HG02623 (cell line): ENCODE measurements at regions not wholly inside any gene's neighbourhood (a gene's known extent, or its start where the extent isn't known, plus 50 kb on each side); places are given as distances from the start of the nearest gene placed in this dataset.

Experiments used
- ATAC-seq: cut with Tn5 transposase; IDR thresholded peaks from one replicate; pipeline ENCODE4 v1.9.1; 2021; ENCODE audit warnings: moderate library complexity; ENCODE audit not compliant: unreplicated experiment

GRCh38 chr6:51513891-51514747 lies 573.3 kb downstream of the PKHD1 start:
- no peak for ATAC-seq

GRCh38 chr6:51514748-51515402 lies 572.5 kb downstream of the PKHD1 start:
- ATAC-seq, result no peak

GRCh38 chr6:51526049-51526448 lies 561.4 kb downstream of the PKHD1 start:
- ATAC-seq, result no peak

- no peak for ATAC-seq
Measured at GRCh38 chr6:51526922-51527321, 560.5 kb downstream of the PKHD1 start.

- no peak for ATAC-seq
Measured at GRCh38 chr6:51528556-51528955, 558.9 kb downstream of the PKHD1 start.

- no peak for ATAC-seq
Measured at GRCh38 chr6:51529240-51529639, 558.2 kb downstream of the PKHD1 start.

GRCh38 chr6:51531623-51532022 lies 555.8 kb downstream of the PKHD1 start:
- no peak for ATAC-seq

- no peak for ATAC-seq
Measured at GRCh38 chr6:51533962-51534361, 553.5 kb downstream of the PKHD1 start.

GRCh38 chr6:51535327-51535726 lies 552.1 kb downstream of the PKHD1 start:
- no peak for ATAC-seq

GRCh38 chr6:51536728-51537127 lies 550.7 kb downstream of the PKHD1 start:
- ATAC-seq, result no peak

- ATAC-seq, result no peak
Measured at GRCh38 chr6:51541847-51542246, 545.6 kb downstream of the PKHD1 start.

GRCh38 chr6:51542475-51542874 lies 544.9 kb downstream of the PKHD1 start:
- ATAC-seq, result no peak

GRCh38 chr6:51550243-51550642 lies 537.2 kb downstream of the PKHD1 start:
- ATAC-seq, result no peak

- no peak for ATAC-seq
Measured at GRCh38 chr6:51552435-51552834, 535.0 kb downstream of the PKHD1 start.

- ATAC-seq, result no peak
Measured at GRCh38 chr6:51553246-51554015, 534.0 kb downstream of the PKHD1 start.

- no peak for ATAC-seq
Measured at GRCh38 chr6:51554029-51554428, 533.4 kb downstream of the PKHD1 start.

GRCh38 chr6:51559059-51559458 lies 528.4 kb downstream of the PKHD1 start:
- no peak for ATAC-seq

- peak; percentile 89 for ATAC-seq
Measured at GRCh38 chr6:51562198-51562597, 525.2 kb downstream of the PKHD1 start.
